Caco-2 (cell line): ENCODE measurements at regions not wholly inside any gene's neighbourhood (a gene's known extent, or its start where the extent isn't known, plus 50 kb on each side); places are given as distances from the start of the nearest gene placed in this dataset.

Source experiments
- BruUV-seq: library from RNA; stranded (reverse); fragments of 400-500 nt; replicated peaks from 2 replicates; lab custom pipeline; 2021; lab: Mats Ljungman, UMichigan
- CTCF ChIA-PET: fragments of 300-600 bp; sonication (Branson Sonifier 250); formaldehyde crosslinking; loops from one replicate; lab custom pipeline; 2022; ENCODE audit warnings: antibody characterized with exemption; lab: Charles Lee
- POLR2A ChIA-PET: fragments of 300-600 bp; sonication (Branson Sonifier 250); formaldehyde crosslinking; loops from one replicate; lab custom pipeline; 2022; ENCODE audit warnings: antibody characterized with exemption; lab: Charles Lee
- DNase-seq, 2 experiments: peaks; one replicate each; pipeline versions ENCODE4 v3.0.0 to v3.0.0-alpha.2; 2020 to 2022
- H3K27me3 ChIP-seq: replicated peaks from 2 replicates; pipeline ENCODE4 v1.6.0; 2011; ENCODE audit warnings: low read length; ENCODE audit not compliant: control insufficient read depth, insufficient read depth
- H3K36me3 ChIP-seq: 2 replicates; pipeline ENCODE4 v1.5.1; 2011; ENCODE audit warnings: low read length; ENCODE audit not compliant: control insufficient read depth, insufficient read depth
- H3K4me1 ChIP-seq: fragments of 250-450 bp; sonication (Bioruptor Pico); 2 replicates; pipeline ENCODE4 v1.5.1; 2020; ENCODE audit warnings: mild to moderate bottlenecking
- H3K4me3 ChIP-seq: 2 replicates; pipeline ENCODE4 v1.5.1; 2011; ENCODE audit warnings: low read depth, mild to moderate bottlenecking, control low read depth, low read length
- H3K9me3 ChIP-seq: fragments of 250-450 bp; sonication (Bioruptor Pico); 2 replicates; pipeline ENCODE4 v1.5.1; 2020; ENCODE audit warnings: mild to moderate bottlenecking, moderate library complexity
- H3K27ac Mint-ChIP-seq: one replicate; pipeline ENCODE4 v1.8.0; 2022; ENCODE audit warnings: mixed read lengths; ENCODE audit not compliant: unreplicated experiment
- H3K27me3 Mint-ChIP-seq: one replicate; pipeline ENCODE4 v1.8.0; 2022; ENCODE audit warnings: mixed read lengths; ENCODE audit not compliant: insufficient read depth, unreplicated experiment
- H3K36me3 Mint-ChIP-seq: one replicate; pipeline ENCODE4 v1.8.0; 2022; ENCODE audit warnings: mild to moderate bottlenecking, mixed read lengths; ENCODE audit not compliant: insufficient read depth, unreplicated experiment
- H3K4me1 Mint-ChIP-seq: one replicate; pipeline ENCODE4 v1.8.0; 2022; ENCODE audit warnings: low read depth, mixed read lengths; ENCODE audit not compliant: unreplicated experiment
- H3K4me3 Mint-ChIP-seq: one replicate; pipeline ENCODE4 v1.8.0; 2022; ENCODE audit warnings: mild to moderate bottlenecking, moderate library complexity, mixed read lengths; ENCODE audit not compliant: unreplicated experiment
- H3K9me3 Mint-ChIP-seq: one replicate; pipeline ENCODE4 v1.8.0; 2022; ENCODE audit warnings: mixed read lengths; ENCODE audit not compliant: unreplicated experiment
- CTCF ChIP-seq, 2 experiments: fragments of 200-600 bp in 1 of 2; IDR thresholded peaks; 1 replicate in 1 of 2; 2 replicates in 1 of 2; pipeline versions ENCODE4 v1.5.1 to v1.8.0; 2011 to 2022; ENCODE audit warnings: antibody characterized with exemption in 1 of 2, control low read depth in 1 of 2, inconsistent platforms in 1 of 2, low read depth in 1 of 2, low read length in 1 of 2, mild to moderate bottlenecking in 1 of 2, moderate library complexity in 1 of 2; ENCODE audit not compliant: insufficient read depth in 1 of 2, severe bottlenecking in 1 of 2, unreplicated experiment in 1 of 2
- intact Hi-C: fragments of 100-400 bp; cut with micrococcal nuclease; formaldehyde crosslinking; loops from one replicate; pipeline ENCODE4 v1.10.0; 2022; ENCODE audit not compliant: unreplicated experiment

GRCh38 chr14:80395031-80395430, 183.7 kb upstream of the DIO2 start:
- Mint-ChIP-seq H3K27ac (no peak overlapping the region), H3K4me3 (no peak overlapping the region), H3K4me1 (no peaks in the 10 kb centered on the region), H3K9me3 (no peaks in the 10 kb centered on the region), H3K27me3 (no peaks in the 10 kb centered on the region), H3K36me3 (no peaks in the 10 kb centered on the region)
- no peaks in the 10 kb centered on the region for H3K9me3 ChIP-seq
- H3K4me3 ChIP-seq: no peak overlapping the region
- BruUV-seq: no TSS peak
- TF ChIP-seq CTCF (IDR thresholded peaks at IDR 0.05; ENCODE audit: insufficient read depth in 1 of 2, low read depth in 1 of 2, low read length in 1 of 2, severe bottlenecking in 1 of 2, unreplicated experiment in 1 of 2): no peak
- no peaks in the 10 kb centered on the region; the same call in 1 of the 2 replicates for H3K27me3 ChIP-seq
- POLR2A ChIA-PET: no interaction called here
- H3K4me1 ChIP-seq: no peaks in the 10 kb centered on the region
- intact Hi-C loops: no loop called here
- CTCF ChIA-PET: no interaction called here
- no peak for DNase-seq
- no peaks in the 10 kb centered on the region for H3K36me3 ChIP-seq

- no peaks in the 10 kb centered on the region for H3K9me3 ChIP-seq
- DNase-seq: no peak
- no peak overlapping the region for H3K27ac Mint-ChIP-seq
- H3K4me1 ChIP-seq: no peaks in the 10 kb centered on the region
- POLR2A ChIA-PET: no interaction called here
- H3K27me3 Mint-ChIP-seq: no peaks in the 10 kb centered on the region
- no peaks in the 10 kb centered on the region for H3K4me1 Mint-ChIP-seq
- no peaks in the 10 kb centered on the region for H3K36me3 Mint-ChIP-seq
- intact Hi-C loops: no loop called here
- no peak overlapping the region for H3K4me3 ChIP-seq
- CTCF ChIA-PET: no interaction called here
- H3K9me3 Mint-ChIP-seq: no peaks in the 10 kb centered on the region
- TF ChIP-seq CTCF (IDR thresholded peaks at IDR 0.05; ENCODE audit: insufficient read depth in 1 of 2, low read depth in 1 of 2, low read length in 1 of 2, severe bottlenecking in 1 of 2, unreplicated experiment in 1 of 2): no peak
- no TSS peak for BruUV-seq
- no peak overlapping the region for H3K4me3 Mint-ChIP-seq
- H3K27me3 ChIP-seq: no peaks in the 10 kb centered on the region; the same call in 1 of the 2 replicates
- H3K36me3 ChIP-seq: no peaks in the 10 kb centered on the region
These were observed 182.5 kb upstream of the DIO2 start for GRCh38 chr14:80393766-80394165.

- intact Hi-C loops: no loop called here
- H3K36me3 Mint-ChIP-seq: no peaks in the 10 kb centered on the region
- BruUV-seq: no TSS peak
- H3K27me3 ChIP-seq: no peaks in the 10 kb centered on the region; the same call in 1 of the 2 replicates
- DNase-seq: no peak
- H3K4me3 ChIP-seq: no peak overlapping the region
- no peak overlapping the region for H3K4me3 Mint-ChIP-seq
- H3K9me3 Mint-ChIP-seq: no peaks in the 10 kb centered on the region
- POLR2A ChIA-PET: no interaction called here
- no peaks in the 10 kb centered on the region for H3K4me1 ChIP-seq
- no peak overlapping the region for H3K27ac Mint-ChIP-seq
- no peaks in the 10 kb centered on the region for H3K9me3 ChIP-seq
- no peaks in the 10 kb centered on the region for H3K36me3 ChIP-seq
- TF ChIP-seq CTCF (IDR thresholded peaks at IDR 0.05; ENCODE audit: insufficient read depth in 1 of 2, low read depth in 1 of 2, low read length in 1 of 2, severe bottlenecking in 1 of 2, unreplicated experiment in 1 of 2): no peak
- H3K4me1 Mint-ChIP-seq: no peaks in the 10 kb centered on the region
- CTCF ChIA-PET: no interaction called here
- no peaks in the 10 kb centered on the region for H3K27me3 Mint-ChIP-seq
These were observed 179.6 kb upstream of the DIO2 start for GRCh38 chr14:80390906-80391305.
